ENCODE measurements at regions not wholly inside any gene's neighbourhood (a gene's known extent, or its start where the extent isn't known, plus 50 kb on each side); places are given as distances from the start of the nearest gene placed in this dataset.

DNA sequence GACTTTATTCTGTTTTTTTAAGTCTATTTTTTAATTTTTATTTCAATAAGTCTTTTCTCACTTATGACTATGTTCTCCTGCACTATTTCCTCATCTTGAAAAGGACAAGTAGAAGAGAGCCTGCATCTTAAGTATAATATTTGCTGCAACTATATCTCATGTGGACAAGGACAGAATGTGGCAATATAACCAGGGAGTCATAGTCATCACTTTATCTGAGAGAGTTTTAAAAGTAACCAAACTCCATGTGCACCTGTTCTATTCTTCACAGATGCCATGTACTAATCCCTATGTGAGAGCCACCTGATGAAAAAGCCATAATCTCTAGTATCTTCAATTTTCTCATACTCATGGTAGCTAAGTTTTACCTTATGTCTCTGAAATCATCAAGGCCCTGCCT is 104.2 kb upstream of the SOX6 start:
- no peak for DNase-seq
- intact Hi-C loops (cut with DNase I; ENCODE audit: low total_unique reads) = no loop called here
- no peaks in the 10 kb centered on the region for H3K36me3 ChIP-seq
- H3K4me1 ChIP-seq = no peaks in the 10 kb centered on the region
- no peaks in the 10 kb centered on the region for H3K27me3 ChIP-seq (replicated peaks in 1 of 7)
- H3K27ac ChIP-seq = no peak overlapping the region
- H3K4me3 ChIP-seq = no peak overlapping the region
- H3K9me3 ChIP-seq = no peaks in the 10 kb centered on the region
- TF ChIP-seq POLR2A (IDR thresholded peaks at IDR 0.05) = no peak
- no peak for TF ChIP-seq POLR2AphosphoS5 (IDR thresholded peaks at IDR 0.05)
- TF ChIP-seq, protein P1, sequence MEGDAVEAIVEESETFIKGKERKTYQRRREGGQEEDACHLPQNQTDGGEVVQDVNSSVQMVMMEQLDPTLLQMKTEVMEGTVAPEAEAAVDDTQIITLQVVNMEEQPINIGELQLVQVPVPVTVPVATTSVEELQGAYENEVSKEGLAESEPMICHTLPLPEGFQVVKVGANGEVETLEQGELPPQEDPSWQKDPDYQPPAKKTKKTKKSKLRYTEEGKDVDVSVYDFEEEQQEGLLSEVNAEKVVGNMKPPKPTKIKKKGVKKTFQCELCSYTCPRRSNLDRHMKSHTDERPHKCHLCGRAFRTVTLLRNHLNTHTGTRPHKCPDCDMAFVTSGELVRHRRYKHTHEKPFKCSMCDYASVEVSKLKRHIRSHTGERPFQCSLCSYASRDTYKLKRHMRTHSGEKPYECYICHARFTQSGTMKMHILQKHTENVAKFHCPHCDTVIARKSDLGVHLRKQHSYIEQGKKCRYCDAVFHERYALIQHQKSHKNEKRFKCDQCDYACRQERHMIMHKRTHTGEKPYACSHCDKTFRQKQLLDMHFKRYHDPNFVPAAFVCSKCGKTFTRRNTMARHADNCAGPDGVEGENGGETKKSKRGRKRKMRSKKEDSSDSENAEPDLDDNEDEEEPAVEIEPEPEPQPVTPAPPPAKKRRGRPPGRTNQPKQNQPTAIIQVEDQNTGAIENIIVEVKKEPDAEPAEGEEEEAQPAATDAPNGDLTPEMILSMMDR (IDR thresholded peaks at IDR 0.05 in 8 of 11, conservative IDR thresholded peaks at IDR 0.05 in 3 of 11) = no peak

DNA sequence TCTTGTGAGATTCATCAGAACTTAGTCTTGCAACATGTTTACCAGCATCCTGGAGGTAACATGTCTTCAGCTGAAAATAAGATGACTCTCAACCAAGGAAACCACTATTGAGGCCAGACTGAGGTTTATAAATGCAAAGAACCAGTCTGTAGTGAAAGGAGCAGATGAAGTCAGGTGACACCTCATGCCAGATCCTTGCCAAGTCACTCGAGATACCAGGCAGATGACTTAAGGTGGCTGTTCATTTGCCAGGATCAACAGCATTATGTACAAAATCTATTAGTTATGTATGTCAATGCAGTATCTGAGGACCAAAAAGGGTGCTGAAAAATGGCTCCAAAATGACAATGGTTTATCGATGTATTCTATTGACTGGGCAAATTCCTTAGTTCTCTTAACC is 100.0 kb upstream of the SOX6 start:
- Histone ChIP-seq H3K4me1 (no peaks in the 10 kb centered on the region), H3K27ac (no peak overlapping the region), H3K27me3 (replicated peaks in 1 of 7) (no peaks in the 10 kb centered on the region), H3K4me3 (no peak overlapping the region), H3K9me3 (no peaks in the 10 kb centered on the region), H3K36me3 (no peaks in the 10 kb centered on the region)
- TF ChIP-seq, protein P1 (IDR thresholded peaks at IDR 0.05 in 8 of 11, conservative IDR thresholded peaks at IDR 0.05 in 3 of 11) = no peak
- TF ChIP-seq POLR2AphosphoS5 (IDR thresholded peaks at IDR 0.05) = no peak
- TF ChIP-seq POLR2A (IDR thresholded peaks at IDR 0.05) = no peak
- WGBS, 5 donors = 73 to 86% (median 81%) methylated on average over 2 of the region's 2 CpGs
- intact Hi-C loops (cut with DNase I; ENCODE audit: low total_unique reads) = no loop called here
- no peak for DNase-seq

DNA sequence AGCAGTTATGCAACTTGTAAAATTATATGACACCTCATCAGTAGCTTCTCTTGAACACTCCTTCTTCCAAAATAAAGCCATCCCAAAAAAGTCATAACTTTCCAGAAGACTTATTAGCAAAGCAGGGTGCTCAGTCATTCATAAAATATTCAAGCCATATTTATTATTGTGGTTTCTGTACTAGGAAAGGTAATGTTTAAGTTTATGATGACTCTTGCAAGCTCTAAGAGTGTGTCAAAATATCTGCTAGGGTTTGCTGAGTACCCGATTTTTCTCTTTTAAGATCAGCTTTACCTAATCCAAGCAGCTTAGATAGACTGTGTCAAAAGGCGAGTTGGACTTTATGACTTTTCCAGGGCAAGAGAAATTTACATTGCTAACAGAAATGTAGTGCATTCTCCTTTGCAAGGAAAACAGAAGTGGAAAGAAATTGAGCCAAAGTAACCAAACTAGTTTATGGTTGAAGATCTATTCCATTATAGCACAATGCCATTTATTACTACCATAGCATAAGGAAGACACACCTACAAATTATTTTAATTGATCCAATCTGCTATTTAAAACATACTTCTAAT is 98.0 kb upstream of the SOX6 start:
- Histone ChIP-seq H3K9me3 (no peaks in the 10 kb centered on the region), H3K27ac (no peak overlapping the region), H3K4me1 (no peaks in the 10 kb centered on the region), H3K27me3 (replicated peaks in 1 of 7) (no peaks in the 10 kb centered on the region), H3K4me3 (no peak overlapping the region), H3K36me3 (no peaks in the 10 kb centered on the region)
- intact Hi-C loops (cut with DNase I; ENCODE audit: low total_unique reads) = no loop called here
- 78 to 89% (median 86%) methylated on average over 2 of the region's 2 CpGs for WGBS, 5 donors
- no peak for TF ChIP-seq POLR2AphosphoS5 (IDR thresholded peaks at IDR 0.05)
- TF ChIP-seq, protein P1 (IDR thresholded peaks at IDR 0.05 in 8 of 11, conservative IDR thresholded peaks at IDR 0.05 in 3 of 11) = no peak
- no peak for TF ChIP-seq POLR2A (IDR thresholded peaks at IDR 0.05)
- no peak for DNase-seq

DNA sequence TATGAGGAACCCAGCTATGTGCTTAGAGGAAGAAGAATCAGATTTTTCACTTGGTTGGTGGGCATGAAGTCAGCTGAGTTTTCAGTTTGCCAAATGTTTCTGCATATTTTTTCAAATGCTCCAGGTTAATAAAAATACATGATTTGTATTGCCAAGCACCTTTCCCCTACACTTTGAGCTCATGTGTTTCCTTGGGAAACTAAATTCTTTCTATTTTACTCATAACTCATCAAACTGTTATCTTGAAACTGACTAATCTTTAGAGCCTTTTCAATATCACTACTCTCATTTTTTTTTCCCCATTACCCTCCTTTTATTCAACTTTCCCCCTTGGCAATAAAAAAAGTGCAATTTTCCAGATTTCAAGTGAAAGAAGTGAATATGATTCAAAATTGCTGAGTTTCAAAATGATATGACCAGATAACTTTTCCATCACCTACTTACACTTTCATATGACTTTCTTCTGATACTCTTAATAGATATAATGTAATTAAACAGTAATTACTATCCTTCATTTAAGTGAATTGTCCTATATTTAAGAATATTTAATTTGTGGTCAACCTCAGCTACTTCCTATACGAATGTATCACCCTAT is 91.9 kb upstream of the SOX6 start:
- Histone ChIP-seq H3K4me1 (no peaks in the 10 kb centered on the region), H3K4me3 (no peak overlapping the region), H3K9me3 (no peaks in the 10 kb centered on the region), H3K36me3 (no peaks in the 10 kb centered on the region), H3K27me3 (replicated peaks in 1 of 7) (no peaks in the 10 kb centered on the region), H3K27ac (no peak overlapping the region)
- TF ChIP-seq POLR2AphosphoS5 (IDR thresholded peaks at IDR 0.05) (no peak), POLR2A (IDR thresholded peaks at IDR 0.05) (no peak)
- TF ChIP-seq, protein P1 (IDR thresholded peaks at IDR 0.05 in 8 of 11, conservative IDR thresholded peaks at IDR 0.05 in 3 of 11) = no peak
- DNase-seq = no peak
- intact Hi-C loops (cut with DNase I; ENCODE audit: low total_unique reads) = no loop called here
- 68 to 91% (median 70%) methylated on average over 1 of the region's 1 CpG for WGBS, 5 donors

All from spleen (tissue), 11 donors.